Prostate gland (tissue), 2 donors: ENCODE measurements at regions not wholly inside any gene's neighbourhood (a gene's known extent, or its start where the extent isn't known, plus 50 kb on each side); places are given as distances from the start of the nearest gene placed in this dataset.

ENCODE experiments used
- POLR2A ChIP-seq: fragments of 450-650 bp; IDR thresholded peaks from one replicate; pipeline ENCODE4 v1.6.1; 2016; ENCODE audit warnings: antibody characterized with exemption, mild to moderate bottlenecking
- TF ChIP-seq, protein P1 (sequence below), 4 experiments: fragments of 200-600 bp in 2 of 4; fragments of 450-650 bp in 2 of 4; sonication (generic) in 2 of 4; IDR thresholded peaks; 1 replicate in 3 of 4; 2 replicates in 1 of 4; pipeline ENCODE4 v1.5.1; 2016 to 2019; ENCODE audit warnings: antibody characterized with exemption in 4 of 4, mild to moderate bottlenecking in 2 of 4, moderate library complexity in 2 of 4

DNA sequence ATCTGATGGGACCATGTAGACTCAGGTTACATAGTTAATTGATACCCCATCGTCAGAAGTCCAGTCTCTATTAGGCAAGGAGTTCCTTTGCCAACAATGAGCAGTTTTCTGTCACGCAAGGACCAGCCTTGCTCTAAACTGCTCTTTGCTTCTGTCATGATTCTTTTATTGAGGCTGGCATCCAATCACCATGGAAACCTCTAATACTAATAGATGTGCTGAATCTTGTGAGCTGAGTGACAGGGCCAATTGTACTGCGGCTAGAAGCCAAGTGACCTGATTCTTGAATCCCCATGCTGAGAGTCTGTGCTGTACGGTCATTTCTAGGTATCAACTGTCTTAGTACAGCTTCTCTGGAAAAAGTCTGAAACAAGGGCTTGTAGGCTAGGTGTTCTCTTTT is 395.6 kb downstream of the RND3 start:
- TF ChIP-seq, protein P1, sequence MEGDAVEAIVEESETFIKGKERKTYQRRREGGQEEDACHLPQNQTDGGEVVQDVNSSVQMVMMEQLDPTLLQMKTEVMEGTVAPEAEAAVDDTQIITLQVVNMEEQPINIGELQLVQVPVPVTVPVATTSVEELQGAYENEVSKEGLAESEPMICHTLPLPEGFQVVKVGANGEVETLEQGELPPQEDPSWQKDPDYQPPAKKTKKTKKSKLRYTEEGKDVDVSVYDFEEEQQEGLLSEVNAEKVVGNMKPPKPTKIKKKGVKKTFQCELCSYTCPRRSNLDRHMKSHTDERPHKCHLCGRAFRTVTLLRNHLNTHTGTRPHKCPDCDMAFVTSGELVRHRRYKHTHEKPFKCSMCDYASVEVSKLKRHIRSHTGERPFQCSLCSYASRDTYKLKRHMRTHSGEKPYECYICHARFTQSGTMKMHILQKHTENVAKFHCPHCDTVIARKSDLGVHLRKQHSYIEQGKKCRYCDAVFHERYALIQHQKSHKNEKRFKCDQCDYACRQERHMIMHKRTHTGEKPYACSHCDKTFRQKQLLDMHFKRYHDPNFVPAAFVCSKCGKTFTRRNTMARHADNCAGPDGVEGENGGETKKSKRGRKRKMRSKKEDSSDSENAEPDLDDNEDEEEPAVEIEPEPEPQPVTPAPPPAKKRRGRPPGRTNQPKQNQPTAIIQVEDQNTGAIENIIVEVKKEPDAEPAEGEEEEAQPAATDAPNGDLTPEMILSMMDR (IDR thresholded peaks at IDR 0.05): no peak
- TF ChIP-seq POLR2A: no peak
